ENCODE measurements at regions not wholly inside any gene's neighbourhood (a gene's known extent, or its start where the extent isn't known, plus 50 kb on each side); places are given as distances from the start of the nearest gene placed in this dataset.

DNA sequence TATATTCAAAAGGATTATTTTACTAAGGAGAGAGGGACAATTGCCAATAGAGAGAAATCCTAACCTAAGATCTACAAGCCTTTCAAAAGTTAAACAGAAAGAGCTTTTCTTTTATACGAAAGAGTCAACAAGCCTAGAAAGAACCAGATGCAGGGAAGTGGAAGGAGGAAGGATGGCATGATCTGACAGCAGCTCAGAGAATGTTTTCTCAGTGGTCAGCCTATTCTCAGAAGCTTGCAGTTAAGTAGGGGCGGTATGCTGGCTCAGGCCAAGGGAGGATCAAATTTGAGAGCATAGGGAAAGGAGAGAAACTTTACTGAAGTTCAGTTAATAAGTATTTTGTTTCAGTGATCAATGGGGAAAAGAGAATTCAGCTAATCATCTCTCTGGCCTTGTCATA, 88.0 kb upstream of the FTMT start:
- Mint-ChIP-seq H3K27ac (ENCODE audit: unreplicated experiment) (no peak overlapping the region), H3K9me3 (ENCODE audit: unreplicated experiment) (no peaks in the 10 kb centered on the region), H3K4me1 (ENCODE audit: low read depth, unreplicated experiment) (peaks cover 15% of the 10 kb centered on the region), H3K36me3 (ENCODE audit: unreplicated experiment) (no peaks in the 10 kb centered on the region), H3K27me3 (ENCODE audit: unreplicated experiment) (peaks cover under 1% of the 10 kb centered on the region), H3K4me3 (ENCODE audit: unreplicated experiment) (no peak overlapping the region)
- TF ChIP-seq, protein P1, sequence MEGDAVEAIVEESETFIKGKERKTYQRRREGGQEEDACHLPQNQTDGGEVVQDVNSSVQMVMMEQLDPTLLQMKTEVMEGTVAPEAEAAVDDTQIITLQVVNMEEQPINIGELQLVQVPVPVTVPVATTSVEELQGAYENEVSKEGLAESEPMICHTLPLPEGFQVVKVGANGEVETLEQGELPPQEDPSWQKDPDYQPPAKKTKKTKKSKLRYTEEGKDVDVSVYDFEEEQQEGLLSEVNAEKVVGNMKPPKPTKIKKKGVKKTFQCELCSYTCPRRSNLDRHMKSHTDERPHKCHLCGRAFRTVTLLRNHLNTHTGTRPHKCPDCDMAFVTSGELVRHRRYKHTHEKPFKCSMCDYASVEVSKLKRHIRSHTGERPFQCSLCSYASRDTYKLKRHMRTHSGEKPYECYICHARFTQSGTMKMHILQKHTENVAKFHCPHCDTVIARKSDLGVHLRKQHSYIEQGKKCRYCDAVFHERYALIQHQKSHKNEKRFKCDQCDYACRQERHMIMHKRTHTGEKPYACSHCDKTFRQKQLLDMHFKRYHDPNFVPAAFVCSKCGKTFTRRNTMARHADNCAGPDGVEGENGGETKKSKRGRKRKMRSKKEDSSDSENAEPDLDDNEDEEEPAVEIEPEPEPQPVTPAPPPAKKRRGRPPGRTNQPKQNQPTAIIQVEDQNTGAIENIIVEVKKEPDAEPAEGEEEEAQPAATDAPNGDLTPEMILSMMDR (IDR thresholded peaks at IDR 0.05; ENCODE audit: partially characterized antibody, unreplicated experiment) = no peak
- DNase-seq = no peak

GRCh38 chr5:121780406-121780805, 71.3 kb upstream of the FTMT start:
- H3K27me3 Mint-ChIP-seq (ENCODE audit: unreplicated experiment) = no peaks in the 10 kb centered on the region
- TF ChIP-seq, protein P1 (IDR thresholded peaks at IDR 0.05; ENCODE audit: partially characterized antibody, unreplicated experiment) = no peak
- DNase-seq = no peak
- H3K36me3 Mint-ChIP-seq (ENCODE audit: unreplicated experiment) = no peaks in the 10 kb centered on the region
- H3K4me3 Mint-ChIP-seq (ENCODE audit: unreplicated experiment) = no peak overlapping the region
- no peaks in the 10 kb centered on the region for H3K9me3 Mint-ChIP-seq (ENCODE audit: unreplicated experiment)
- H3K27ac Mint-ChIP-seq (ENCODE audit: unreplicated experiment) = no peak overlapping the region
- H3K4me1 Mint-ChIP-seq (ENCODE audit: low read depth, unreplicated experiment) = peaks cover 8% of the 10 kb centered on the region

GRCh38 chr5:121783700-121784099, 68.0 kb upstream of the FTMT start:
- Mint-ChIP-seq H3K4me1 (ENCODE audit: low read depth, unreplicated experiment) (no peaks in the 10 kb centered on the region), H3K9me3 (ENCODE audit: unreplicated experiment) (no peaks in the 10 kb centered on the region), H3K36me3 (ENCODE audit: unreplicated experiment) (no peaks in the 10 kb centered on the region), H3K27ac (ENCODE audit: unreplicated experiment) (no peak overlapping the region), H3K4me3 (ENCODE audit: unreplicated experiment) (no peak overlapping the region), H3K27me3 (ENCODE audit: unreplicated experiment) (no peaks in the 10 kb centered on the region)
- no peak for DNase-seq
- TF ChIP-seq, protein P1 (IDR thresholded peaks at IDR 0.05; ENCODE audit: partially characterized antibody, unreplicated experiment) = no peak

- Mint-ChIP-seq H3K9me3 (ENCODE audit: unreplicated experiment) (no peaks in the 10 kb centered on the region), H3K36me3 (ENCODE audit: unreplicated experiment) (no peaks in the 10 kb centered on the region), H3K4me3 (ENCODE audit: unreplicated experiment) (no peak overlapping the region), H3K27ac (ENCODE audit: unreplicated experiment) (no peak overlapping the region), H3K27me3 (ENCODE audit: unreplicated experiment) (no peaks in the 10 kb centered on the region), H3K4me1 (ENCODE audit: low read depth, unreplicated experiment) (peaks cover 4% of the 10 kb centered on the region)
- DNase-seq = no peak
- TF ChIP-seq, protein P1 (IDR thresholded peaks at IDR 0.05; ENCODE audit: partially characterized antibody, unreplicated experiment) = no peak
Measured at GRCh38 chr5:121793791-121794190, 57.9 kb upstream of the FTMT start.

DNA sequence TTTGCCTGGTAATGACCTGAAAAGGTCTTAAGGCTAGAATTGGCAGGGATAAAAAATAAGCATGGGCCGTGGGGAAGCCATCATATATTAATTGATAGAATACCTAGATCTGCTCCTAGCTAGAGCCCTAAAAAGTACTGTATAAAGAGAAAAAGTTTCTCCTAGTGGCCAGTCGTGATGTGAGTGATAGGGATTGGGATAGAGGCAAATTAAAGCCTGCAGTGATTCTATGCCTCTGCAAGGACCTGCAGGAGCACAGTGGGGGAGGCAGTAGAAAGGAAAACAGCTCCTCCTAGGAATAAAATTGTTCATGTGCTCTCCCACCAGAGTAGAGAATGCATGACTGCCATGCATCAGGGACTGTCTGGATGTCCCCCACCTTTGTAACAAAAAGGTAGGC, 56.2 kb upstream of the FTMT start:
- Mint-ChIP-seq H3K27ac (ENCODE audit: unreplicated experiment) (no peak overlapping the region), H3K27me3 (ENCODE audit: unreplicated experiment) (no peaks in the 10 kb centered on the region), H3K4me1 (ENCODE audit: low read depth, unreplicated experiment) (peaks cover 4% of the 10 kb centered on the region), H3K9me3 (ENCODE audit: unreplicated experiment) (no peaks in the 10 kb centered on the region), H3K4me3 (ENCODE audit: unreplicated experiment) (no peak overlapping the region), H3K36me3 (ENCODE audit: unreplicated experiment) (no peaks in the 10 kb centered on the region)
- TF ChIP-seq, protein P1 (IDR thresholded peaks at IDR 0.05; ENCODE audit: partially characterized antibody, unreplicated experiment) = no peak
- no peak for DNase-seq

Measured in glutamatergic neuron (in vitro differentiated cells).